ENCODE measurements at regions not wholly inside any gene's neighbourhood (a gene's known extent, or its start where the extent isn't known, plus 50 kb on each side); places are given as distances from the start of the nearest gene placed in this dataset.

DNA sequence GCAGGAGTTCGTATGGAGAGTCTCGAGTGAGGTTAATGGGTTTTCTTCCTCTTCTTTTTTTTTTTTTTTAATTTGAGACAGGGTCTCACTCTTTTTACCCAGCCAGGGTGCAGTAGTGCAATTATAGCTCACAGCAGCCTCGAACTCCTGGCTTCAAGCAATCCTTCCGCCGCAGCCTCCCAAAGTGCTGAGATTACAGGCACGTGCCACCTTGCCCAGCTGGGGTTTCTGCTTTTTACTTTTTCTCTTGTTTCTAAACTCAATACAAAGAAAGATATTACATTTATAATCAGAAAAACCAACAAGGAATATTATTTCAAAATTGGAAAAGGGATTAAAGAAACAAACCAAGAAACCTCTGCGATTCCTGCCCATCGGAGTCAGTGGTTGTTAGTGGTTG is 175.9 kb downstream of the SEC14L1 start:
- Histone ChIP-seq H3K79me2 (ENCODE audit: insufficient read depth, low read depth) (peaks cover 19% of the 10 kb centered on the region), H3K27ac (no peak overlapping the region), H3K4me3 (IDR thresholded peaks at IDR 0.05; ENCODE audit: insufficient read depth, low read depth, low read length) (no peak overlapping the region), H4K20me1 (ENCODE audit: insufficient read depth) (no peaks in the 10 kb centered on the region), H3K9ac (no peak overlapping the region), H3K36me3 (ENCODE audit: insufficient read depth) (no peaks in the 10 kb centered on the region), H3K4me2 (no peak overlapping the region), H3K27me3 (ENCODE audit: insufficient read depth, low read depth) (no peaks in the 10 kb centered on the region), H2AFZ (ENCODE audit: low read depth) (no peak overlapping the region), H3K4me1 (ENCODE audit: low read depth, poor library complexity, severe bottlenecking) (peaks cover 9% of the 10 kb centered on the region)
- no peak for TF ChIP-seq CTCF (conservative IDR thresholded peaks at IDR 0.05; ENCODE audit: low read depth, low read length)

GRCh38 chr17:77317091-77317750 is 176.5 kb downstream of the SEC14L1 start:
- Histone ChIP-seq H3K36me3 (ENCODE audit: insufficient read depth) (no peaks in the 10 kb centered on the region), H4K20me1 (ENCODE audit: insufficient read depth) (no peaks in the 10 kb centered on the region), H3K4me3 (IDR thresholded peaks at IDR 0.05; ENCODE audit: insufficient read depth, low read depth, low read length) (no peak overlapping the region), H3K27me3 (ENCODE audit: insufficient read depth, low read depth) (no peaks in the 10 kb centered on the region), H3K4me1 (ENCODE audit: low read depth, poor library complexity, severe bottlenecking) (peaks cover 14% of the 10 kb centered on the region), H2AFZ (ENCODE audit: low read depth) (no peak overlapping the region), H3K27ac (no peak overlapping the region), H3K9ac (no peak overlapping the region), H3K79me2 (ENCODE audit: insufficient read depth, low read depth) (peaks cover 25% of the 10 kb centered on the region), H3K4me2 (no peak overlapping the region)
- TF ChIP-seq CTCF (conservative IDR thresholded peaks at IDR 0.05; ENCODE audit: low read depth, low read length): no peak

- no peak overlapping the region for H3K4me3 ChIP-seq (IDR thresholded peaks at IDR 0.05; ENCODE audit: insufficient read depth, low read depth, low read length)
- no peak for TF ChIP-seq CTCF (conservative IDR thresholded peaks at IDR 0.05; ENCODE audit: low read depth, low read length)
- no peaks in the 10 kb centered on the region for H3K36me3 ChIP-seq (ENCODE audit: insufficient read depth)
- no peaks in the 10 kb centered on the region for H3K27me3 ChIP-seq (ENCODE audit: insufficient read depth, low read depth)
- H2AFZ ChIP-seq (ENCODE audit: low read depth): no peak overlapping the region
- no peak overlapping the region for H3K9ac ChIP-seq
- H3K4me1 ChIP-seq (ENCODE audit: low read depth, poor library complexity, severe bottlenecking): peaks cover 19% of the 10 kb centered on the region
- H3K27ac ChIP-seq: no peak overlapping the region; the same call in 1 of the 2 replicates
- H3K79me2 ChIP-seq (ENCODE audit: insufficient read depth, low read depth): peaks cover 33% of the 10 kb centered on the region
- no peak overlapping the region for H3K4me2 ChIP-seq
- H4K20me1 ChIP-seq (ENCODE audit: insufficient read depth): no peaks in the 10 kb centered on the region
These were observed 177.3 kb downstream of the SEC14L1 start for GRCh38 chr17:77318021-77318420.

- no peak for TF ChIP-seq CTCF (conservative IDR thresholded peaks at IDR 0.05; ENCODE audit: low read depth, low read length)
- peak overlapping the region; percentile 93 for H3K9ac ChIP-seq
- H2AFZ ChIP-seq (ENCODE audit: low read depth): peak overlapping the region; percentile 32; the same call in 1 of the 2 replicates
- no peaks in the 10 kb centered on the region for H3K36me3 ChIP-seq (ENCODE audit: insufficient read depth)
- H4K20me1 ChIP-seq (ENCODE audit: insufficient read depth): no peaks in the 10 kb centered on the region
- peaks cover 39% of the 10 kb centered on the region for H3K79me2 ChIP-seq (ENCODE audit: insufficient read depth, low read depth)
- H3K4me2 ChIP-seq: peak overlapping the region; percentile 44
- no peaks in the 10 kb centered on the region for H3K27me3 ChIP-seq (ENCODE audit: insufficient read depth, low read depth)
- peak overlapping the region; percentile 88 for H3K27ac ChIP-seq
- H3K4me3 ChIP-seq (IDR thresholded peaks at IDR 0.05; ENCODE audit: insufficient read depth, low read depth, low read length): no peak overlapping the region
- H3K4me1 ChIP-seq (ENCODE audit: low read depth, poor library complexity, severe bottlenecking): peaks cover 21% of the 10 kb centered on the region
These were observed 177.9 kb downstream of the SEC14L1 start for GRCh38 chr17:77318491-77319210.
